Mesendoderm (in vitro differentiated cells): ENCODE measurements at regions not wholly inside any gene's neighbourhood (a gene's known extent, or its start where the extent isn't known, plus 50 kb on each side); places are given as distances from the start of the nearest gene placed in this dataset.

Source experiments
- DNase-seq: peaks from one replicate; pipeline ENCODE4 v3.0.0; 2013
- H2AK5ac ChIP-seq: 2 replicates; pipeline ENCODE4 v1.6.1; 2013; ENCODE audit warnings: low read length, inconsistent platforms
- H2BK120ac ChIP-seq: 2 replicates; pipeline ENCODE4 v1.6.1; 2013; ENCODE audit warnings: low read depth, mild to moderate bottlenecking, low read length, moderate library complexity, mixed read lengths
- H2BK15ac ChIP-seq: replicated peaks from 2 replicates; pipeline ENCODE4 v1.6.1; 2013; ENCODE audit warnings: low read depth, mild to moderate bottlenecking, moderate library complexity
- H2BK5ac ChIP-seq: 2 replicates; pipeline ENCODE4 v1.6.1; 2013; ENCODE audit warnings: low read length, inconsistent platforms
- H3K18ac ChIP-seq: 2 replicates; pipeline ENCODE4 v1.6.1; 2013; ENCODE audit warnings: mild to moderate bottlenecking, low read length, mixed read lengths
- H3K23ac ChIP-seq: one replicate; pipeline ENCODE4 v1.6.1; 2013; ENCODE audit warnings: low read length
- H3K27ac ChIP-seq: 2 replicates; pipeline ENCODE4 v1.5.1; 2013; ENCODE audit warnings: low read depth, mild to moderate bottlenecking, inconsistent platforms, low read length, moderate library complexity
- H3K27me3 ChIP-seq: 2 replicates; pipeline ENCODE4 v1.6.1; 2013; ENCODE audit warnings: low read length, control low read depth, mild to moderate bottlenecking, inconsistent platforms; ENCODE audit not compliant: insufficient read depth, poor library complexity
- H3K36me3 ChIP-seq: 2 replicates; pipeline ENCODE4 v1.6.1; 2013; ENCODE audit warnings: low read length, inconsistent platforms; ENCODE audit not compliant: control insufficient read depth, insufficient read depth
- H3K4ac ChIP-seq: one replicate; pipeline ENCODE4 v1.6.1; 2013; ENCODE audit warnings: low read depth, mild to moderate bottlenecking, low read length, moderate library complexity
- H3K4me1 ChIP-seq: 2 replicates; pipeline ENCODE4 v1.6.1; 2013; ENCODE audit warnings: low read depth, low read length, inconsistent platforms; ENCODE audit not compliant: control insufficient read depth
- H3K4me2 ChIP-seq: 2 replicates; pipeline ENCODE4 v1.6.1; 2013; ENCODE audit warnings: low read length
- H3K4me3 ChIP-seq: 2 replicates; pipeline ENCODE4 v1.5.1; 2013; ENCODE audit warnings: mild to moderate bottlenecking, low read length
- H3K56ac ChIP-seq: one replicate; pipeline ENCODE4 v1.6.1; 2013; ENCODE audit warnings: low read length
- H3K79me1 ChIP-seq: 2 replicates; pipeline ENCODE4 v1.6.1; 2013; ENCODE audit warnings: low read length, inconsistent platforms
- H3K79me2 ChIP-seq: 2 replicates; pipeline ENCODE4 v1.6.1; 2013; ENCODE audit warnings: mild to moderate bottlenecking, low read length; ENCODE audit not compliant: control insufficient read depth, insufficient read depth
- H3K9ac ChIP-seq: 2 replicates; pipeline ENCODE4 v1.6.1; 2013; ENCODE audit warnings: low read length, inconsistent platforms
- H4K5ac ChIP-seq: one replicate; pipeline ENCODE4 v1.6.1; 2013; ENCODE audit warnings: low read length
- H4K8ac ChIP-seq: one replicate; pipeline ENCODE4 v1.6.1; 2013; ENCODE audit warnings: low read depth, mild to moderate bottlenecking, control low read depth, low read length, moderate library complexity
- WGBS: extraction: QIAGEN DNeasy Blood & Tissue Kit; methylation state at CpG from one replicate; pipeline ENCODE4 v1.1.7; 2013; ENCODE audit warnings: low lambda C conversion rate, missing lambda C conversion rate; ENCODE audit not compliant: insufficient coverage; ENCODE audit errors: extremely low coverage; 5-methylcytosine and 5-hydroxymethylcytosine counted together

- Histone ChIP-seq H3K4me1 (no peaks in the 10 kb centered on the region), H3K9ac (no peak overlapping the region), H3K27ac (no peak overlapping the region), H2AK5ac (no peak overlapping the region), H3K4ac (no peak overlapping the region), H2BK120ac (no peak overlapping the region), H2BK5ac (no peak overlapping the region), H3K79me1 (no peaks in the 10 kb centered on the region), H3K4me3 (no peak overlapping the region), H3K18ac (no peak overlapping the region), H3K23ac (no peak overlapping the region), H3K36me3 (no peaks in the 10 kb centered on the region), H3K56ac (no peak overlapping the region), H4K5ac (no peak overlapping the region), H3K4me2 (no peak overlapping the region), H3K79me2 (no peaks in the 10 kb centered on the region), H4K8ac (no peak overlapping the region), H3K27me3 (no peaks in the 10 kb centered on the region), H2BK15ac (no peak overlapping the region)
- DNase-seq: no peak
- no CpG with 5 or more reads among the region's 2 CpGs for WGBS
These were observed 344.3 kb upstream of the ID4 start for GRCh38 chr6:19492636-19493405.

- H3K9ac ChIP-seq: no peak overlapping the region
- no peak overlapping the region for H3K4me3 ChIP-seq
- no peak overlapping the region for H4K5ac ChIP-seq
- no peak overlapping the region for H2BK120ac ChIP-seq
- DNase-seq: no peak
- H3K79me2 ChIP-seq: no peaks in the 10 kb centered on the region
- no peak overlapping the region for H2BK15ac ChIP-seq
- no peak overlapping the region for H2BK5ac ChIP-seq
- H3K56ac ChIP-seq: no peak overlapping the region
- no peaks in the 10 kb centered on the region for H3K36me3 ChIP-seq
- H3K4me2 ChIP-seq: no peak overlapping the region
- no peak overlapping the region for H2AK5ac ChIP-seq
- no peak overlapping the region for H4K8ac ChIP-seq
- no peaks in the 10 kb centered on the region for H3K27me3 ChIP-seq
- H3K4me1 ChIP-seq: no peaks in the 10 kb centered on the region
- no peak overlapping the region for H3K27ac ChIP-seq
- H3K79me1 ChIP-seq: no peaks in the 10 kb centered on the region
- H3K4ac ChIP-seq: no peak overlapping the region
- no peak overlapping the region for H3K23ac ChIP-seq
- no peak overlapping the region for H3K18ac ChIP-seq
- no CpG with 5 or more reads among the region's 3 CpGs for WGBS
These were observed 335.4 kb upstream of the ID4 start for GRCh38 chr6:19501737-19502245.

- Histone ChIP-seq H3K79me1 (no peaks in the 10 kb centered on the region), H3K18ac (no peak overlapping the region), H3K4me2 (no peak overlapping the region), H3K9ac (no peak overlapping the region), H2AK5ac (no peak overlapping the region), H4K5ac (no peak overlapping the region), H2BK5ac (no peak overlapping the region), H4K8ac (no peak overlapping the region), H3K56ac (no peak overlapping the region), H3K27me3 (no peaks in the 10 kb centered on the region), H2BK15ac (no peak overlapping the region), H2BK120ac (no peak overlapping the region), H3K27ac (no peak overlapping the region), H3K4ac (no peak overlapping the region), H3K23ac (no peak overlapping the region), H3K4me3 (no peak overlapping the region), H3K4me1 (no peaks in the 10 kb centered on the region), H3K36me3 (no peaks in the 10 kb centered on the region), H3K79me2 (no peaks in the 10 kb centered on the region)
- DNase-seq: no peak
- WGBS: no CpG with 5 or more reads among the region's 2 CpGs
These were observed 334.9 kb upstream of the ID4 start for GRCh38 chr6:19502301-19502700.

- H3K79me2 ChIP-seq: no peaks in the 10 kb centered on the region
- WGBS: no CpG with 5 or more reads among the region's 4 CpGs
These were observed 321.2 kb upstream of the ID4 start for GRCh38 chr6:19515939-19516338.

GRCh38 chr6:19519941-19520340 is 317.2 kb upstream of the ID4 start:
- Histone ChIP-seq H4K5ac (no peak overlapping the region), H3K27ac (no peak overlapping the region), H3K79me1 (no peaks in the 10 kb centered on the region), H2BK15ac (no peak overlapping the region), H3K9ac (no peak overlapping the region), H3K18ac (no peak overlapping the region), H3K79me2 (no peaks in the 10 kb centered on the region), H3K4ac (no peak overlapping the region), H3K27me3 (no peaks in the 10 kb centered on the region), H3K4me2 (no peak overlapping the region), H3K23ac (no peak overlapping the region), H3K36me3 (no peaks in the 10 kb centered on the region), H2BK5ac (no peak overlapping the region), H4K8ac (no peak overlapping the region), H2AK5ac (no peak overlapping the region), H2BK120ac (no peak overlapping the region), H3K4me1 (no peaks in the 10 kb centered on the region), H3K4me3 (no peak overlapping the region), H3K56ac (no peak overlapping the region)
- DNase-seq: no peak
- no CpG with 5 or more reads among the region's 2 CpGs for WGBS

More at GRCh38 chr6:19515939-19516338, 321.2 kb upstream of the ID4 start:
- Histone ChIP-seq H3K4me2 (no peak overlapping the region), H2BK5ac (no peak overlapping the region), H3K27me3 (no peaks in the 10 kb centered on the region), H2BK15ac (no peak overlapping the region), H3K56ac (no peak overlapping the region), H3K23ac (no peak overlapping the region), H3K79me1 (no peaks in the 10 kb centered on the region), H3K4me3 (no peak overlapping the region), H2AK5ac (no peak overlapping the region), H3K9ac (no peak overlapping the region), H3K4ac (no peak overlapping the region), H4K5ac (no peak overlapping the region), H4K8ac (no peak overlapping the region), H3K18ac (no peak overlapping the region), H3K4me1 (no peaks in the 10 kb centered on the region), H3K27ac (no peak overlapping the region), H2BK120ac (no peak overlapping the region), H3K36me3 (no peaks in the 10 kb centered on the region)
- DNase-seq: no peak
